ENCODE measurements at regions not wholly inside any gene's neighbourhood (a gene's known extent, or its start where the extent isn't known, plus 50 kb on each side); places are given as distances from the start of the nearest gene placed in this dataset.
"Not testable (repeated sequence)": the region's sequence is repeated elsewhere in the genome, so short reads cannot be mapped to it uniquely, and the experiment has no call there.

- no peak for DNase-seq
Observed at GRCh38 chr5:83800201-83800600, 79.5 kb upstream of the HAPLN1 start.

GRCh38 chr5:83799020-83799419 lies 78.4 kb upstream of the HAPLN1 start:
- DNase-seq: not testable (repeated sequence)

- DNase-seq: no peak
Observed at GRCh38 chr5:83789371-83789770, 68.7 kb upstream of the HAPLN1 start.

- no peak for DNase-seq
Observed at GRCh38 chr5:83787631-83788030, 67.0 kb upstream of the HAPLN1 start.

GRCh38 chr5:83785176-83785668 lies 64.6 kb upstream of the HAPLN1 start:
- DNase-seq: no peak

GRCh38 chr5:83780699-83781350 lies 60.2 kb upstream of the HAPLN1 start:
- no peak for DNase-seq

GRCh38 chr5:83777856-83778255 lies 57.2 kb upstream of the HAPLN1 start:
- no peak for DNase-seq

- DNase-seq: no peak
Observed at GRCh38 chr5:83776437-83777031, 55.9 kb upstream of the HAPLN1 start.

Data from NCI-H1436 treated with DMSO at 0.1 percent for 48 hours (cell line).